K562 (cell line): ENCODE measurements at regions not wholly inside any gene's neighbourhood (a gene's known extent, or its start where the extent isn't known, plus 50 kb on each side); places are given as distances from the start of the nearest gene placed in this dataset.

Experiments
- ARID4B ChIP-seq: sonication (generic); formaldehyde crosslinking; IDR thresholded peaks from 2 replicates; pipeline ENCODE4 v1.8.0; 2022; ENCODE audit warnings: mild to moderate bottlenecking, missing genetic modification reagents
- BDP1 ChIP-seq: IDR thresholded peaks from 3 replicates; pipeline ENCODE4 v1.6.1; 2011; ENCODE audit not compliant: insufficient read length, insufficient read depth
- SFPQ ChIP-seq: fragments of 200-400 bp; formaldehyde crosslinking; IDR thresholded peaks from 2 replicates; pipeline ENCODE4 v1.6.1; 2017; ENCODE audit warnings: mild to moderate bottlenecking, low read depth, low read length, moderate library complexity
- SP1 ChIP-seq: sonication (generic); formaldehyde crosslinking; IDR thresholded peaks from 2 replicates; pipeline ENCODE4 v1.8.1; 2022; ENCODE audit warnings: mild to moderate bottlenecking, missing genetic modification reagents
- ZNF232 ChIP-seq: sonication (generic); formaldehyde crosslinking; IDR thresholded peaks from 2 replicates; pipeline ENCODE4 v1.8.0; 2022; ENCODE audit warnings: mild to moderate bottlenecking, missing genetic modification reagents
- TF ChIP-seq, protein P1 (sequence below): sonication (generic); formaldehyde crosslinking; IDR thresholded peaks from 2 replicates; pipeline ENCODE4 v1.8.0; 2023; ENCODE audit warnings: mild to moderate bottlenecking, missing genetic modification reagents
- TF ChIP-seq, protein P2 (sequence below): fragments of 150-350 bp; conservative IDR thresholded peaks from 2 replicates; pipeline ENCODE4 v1.6.1; 2014; ENCODE audit warnings: low read length
- TF ChIP-seq, protein P3 (sequence below), 3 experiments: fragments of 200-800 bp in 1 of 3; sonication (Bioruptor generic) in 1 of 3; sonication (generic) in 1 of 3; formaldehyde crosslinking in 1 of 3; IDR thresholded peaks; 2 replicates each; pipeline versions ENCODE4 v1.6.1 to v1.8.0; 2016 to 2022; ENCODE audit warnings: mild to moderate bottlenecking in 2 of 3, missing compliant biosample characterization in 2 of 3, missing genetic modification characterization in 2 of 3, missing genetic modification reagents in 1 of 3
- TF ChIP-seq, protein P4 (sequence below): fragments of 450-650 bp; IDR thresholded peaks from 2 replicates; pipeline ENCODE4 v1.6.1; 2017; ENCODE audit warnings: mild to moderate bottlenecking, moderate library complexity

- TF ChIP-seq, protein P1, sequence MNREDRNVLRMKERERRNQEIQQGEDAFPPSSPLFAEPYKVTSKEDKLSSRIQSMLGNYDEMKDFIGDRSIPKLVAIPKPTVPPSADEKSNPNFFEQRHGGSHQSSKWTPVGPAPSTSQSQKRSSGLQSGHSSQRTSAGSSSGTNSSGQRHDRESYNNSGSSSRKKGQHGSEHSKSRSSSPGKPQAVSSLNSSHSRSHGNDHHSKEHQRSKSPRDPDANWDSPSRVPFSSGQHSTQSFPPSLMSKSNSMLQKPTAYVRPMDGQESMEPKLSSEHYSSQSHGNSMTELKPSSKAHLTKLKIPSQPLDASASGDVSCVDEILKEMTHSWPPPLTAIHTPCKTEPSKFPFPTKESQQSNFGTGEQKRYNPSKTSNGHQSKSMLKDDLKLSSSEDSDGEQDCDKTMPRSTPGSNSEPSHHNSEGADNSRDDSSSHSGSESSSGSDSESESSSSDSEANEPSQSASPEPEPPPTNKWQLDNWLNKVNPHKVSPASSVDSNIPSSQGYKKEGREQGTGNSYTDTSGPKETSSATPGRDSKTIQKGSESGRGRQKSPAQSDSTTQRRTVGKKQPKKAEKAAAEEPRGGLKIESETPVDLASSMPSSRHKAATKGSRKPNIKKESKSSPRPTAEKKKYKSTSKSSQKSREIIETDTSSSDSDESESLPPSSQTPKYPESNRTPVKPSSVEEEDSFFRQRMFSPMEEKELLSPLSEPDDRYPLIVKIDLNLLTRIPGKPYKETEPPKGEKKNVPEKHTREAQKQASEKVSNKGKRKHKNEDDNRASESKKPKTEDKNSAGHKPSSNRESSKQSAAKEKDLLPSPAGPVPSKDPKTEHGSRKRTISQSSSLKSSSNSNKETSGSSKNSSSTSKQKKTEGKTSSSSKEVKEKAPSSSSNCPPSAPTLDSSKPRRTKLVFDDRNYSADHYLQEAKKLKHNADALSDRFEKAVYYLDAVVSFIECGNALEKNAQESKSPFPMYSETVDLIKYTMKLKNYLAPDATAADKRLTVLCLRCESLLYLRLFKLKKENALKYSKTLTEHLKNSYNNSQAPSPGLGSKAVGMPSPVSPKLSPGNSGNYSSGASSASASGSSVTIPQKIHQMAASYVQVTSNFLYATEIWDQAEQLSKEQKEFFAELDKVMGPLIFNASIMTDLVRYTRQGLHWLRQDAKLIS (CRISPR knock-in tag), result no peak
- TF ChIP-seq SFPQ (no peak), ARID4B (CRISPR knock-in tag) (no peak), BDP1 (no peak), ZNF232 (no peak), SP1 (CRISPR knock-in tag) (no peak)
- TF ChIP-seq, protein P2, sequence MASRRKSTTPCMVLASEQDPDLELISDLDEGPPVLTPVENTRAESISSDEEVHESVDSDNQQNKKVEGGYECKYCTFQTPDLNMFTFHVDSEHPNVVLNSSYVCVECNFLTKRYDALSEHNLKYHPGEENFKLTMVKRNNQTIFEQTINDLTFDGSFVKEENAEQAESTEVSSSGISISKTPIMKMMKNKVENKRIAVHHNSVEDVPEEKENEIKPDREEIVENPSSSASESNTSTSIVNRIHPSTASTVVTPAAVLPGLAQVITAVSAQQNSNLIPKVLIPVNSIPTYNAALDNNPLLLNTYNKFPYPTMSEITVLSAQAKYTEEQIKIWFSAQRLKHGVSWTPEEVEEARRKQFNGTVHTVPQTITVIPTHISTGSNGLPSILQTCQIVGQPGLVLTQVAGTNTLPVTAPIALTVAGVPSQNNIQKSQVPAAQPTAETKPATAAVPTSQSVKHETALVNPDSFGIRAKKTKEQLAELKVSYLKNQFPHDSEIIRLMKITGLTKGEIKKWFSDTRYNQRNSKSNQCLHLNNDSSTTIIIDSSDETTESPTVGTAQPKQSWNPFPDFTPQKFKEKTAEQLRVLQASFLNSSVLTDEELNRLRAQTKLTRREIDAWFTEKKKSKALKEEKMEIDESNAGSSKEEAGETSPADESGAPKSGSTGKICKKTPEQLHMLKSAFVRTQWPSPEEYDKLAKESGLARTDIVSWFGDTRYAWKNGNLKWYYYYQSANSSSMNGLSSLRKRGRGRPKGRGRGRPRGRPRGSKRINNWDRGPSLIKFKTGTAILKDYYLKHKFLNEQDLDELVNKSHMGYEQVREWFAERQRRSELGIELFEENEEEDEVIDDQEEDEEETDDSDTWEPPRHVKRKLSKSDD, result no peak
- TF ChIP-seq, protein P3, sequence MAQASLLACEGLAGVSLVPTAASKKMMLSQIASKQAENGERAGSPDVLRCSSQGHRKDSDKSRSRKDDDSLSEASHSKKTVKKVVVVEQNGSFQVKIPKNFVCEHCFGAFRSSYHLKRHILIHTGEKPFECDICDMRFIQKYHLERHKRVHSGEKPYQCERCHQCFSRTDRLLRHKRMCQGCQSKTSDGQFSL (CRISPR knock-in tag; IDR thresholded peaks at IDR 0.05), result no peak
- TF ChIP-seq, protein P3 (tag; IDR thresholded peaks at IDR 0.05), result no peak
- TF ChIP-seq, protein P4, sequence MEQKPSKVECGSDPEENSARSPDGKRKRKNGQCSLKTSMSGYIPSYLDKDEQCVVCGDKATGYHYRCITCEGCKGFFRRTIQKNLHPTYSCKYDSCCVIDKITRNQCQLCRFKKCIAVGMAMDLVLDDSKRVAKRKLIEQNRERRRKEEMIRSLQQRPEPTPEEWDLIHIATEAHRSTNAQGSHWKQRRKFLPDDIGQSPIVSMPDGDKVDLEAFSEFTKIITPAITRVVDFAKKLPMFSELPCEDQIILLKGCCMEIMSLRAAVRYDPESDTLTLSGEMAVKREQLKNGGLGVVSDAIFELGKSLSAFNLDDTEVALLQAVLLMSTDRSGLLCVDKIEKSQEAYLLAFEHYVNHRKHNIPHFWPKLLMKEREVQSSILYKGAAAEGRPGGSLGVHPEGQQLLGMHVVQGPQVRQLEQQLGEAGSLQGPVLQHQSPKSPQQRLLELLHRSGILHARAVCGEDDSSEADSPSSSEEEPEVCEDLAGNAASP, result no peak
Observed at GRCh38 chr9:73468716-73469115, 317.1 kb downstream of the ANXA1 start (continued).
